Subcutaneous abdominal adipose tissue (tissue), 5 donors: ENCODE measurements at regions not wholly inside any gene's neighbourhood (a gene's known extent, or its start where the extent isn't known, plus 50 kb on each side); places are given as distances from the start of the nearest gene placed in this dataset.

ENCODE experiments used
- H3K27ac ChIP-seq: one replicate; pipeline ENCODE4 v1.7.0; 2013; ENCODE audit warnings: low read depth, mild to moderate bottlenecking, inconsistent platforms, low read length, moderate library complexity
- H3K27me3 ChIP-seq, 5 donors: one replicate each; pipeline ENCODE4 v1.7.0; 2013; ENCODE audit warnings: low read length in 5 of 5, inconsistent platforms in 1 of 5; ENCODE audit not compliant: control insufficient read depth in 5 of 5, insufficient read depth in 4 of 5
- H3K36me3 ChIP-seq, 5 donors: one replicate each; pipeline ENCODE4 v1.7.0; 2013; ENCODE audit warnings: low read length in 5 of 5; ENCODE audit not compliant: control insufficient read depth in 5 of 5, insufficient read depth in 5 of 5
- H3K4me1 ChIP-seq, 5 donors: one replicate each; pipeline ENCODE4 v1.7.0; 2013; ENCODE audit warnings: low read length in 5 of 5, mild to moderate bottlenecking in 3 of 5, moderate library complexity in 1 of 5; ENCODE audit not compliant: control insufficient read depth in 5 of 5, insufficient read depth in 5 of 5
- H3K4me3 ChIP-seq, 5 donors: one replicate each; pipeline ENCODE4 v1.7.0; 2013; ENCODE audit warnings: low read length in 5 of 5, low read depth in 1 of 5
- H3K9ac ChIP-seq, 5 donors: one replicate each; pipeline ENCODE4 v1.7.0; 2013; ENCODE audit warnings: low read length in 5 of 5, mild to moderate bottlenecking in 4 of 5, moderate library complexity in 3 of 5
- H3K9me3 ChIP-seq, 5 donors: one replicate each; pipeline ENCODE4 v1.7.0; 2013; ENCODE audit warnings: low read length in 5 of 5; ENCODE audit not compliant: control insufficient read depth in 5 of 5
- donor health status: healthy.
- donor health status: healthy.
- donor health status: healthy.
- donor health status: healthy.
- donor health status: healthy.

DNA sequence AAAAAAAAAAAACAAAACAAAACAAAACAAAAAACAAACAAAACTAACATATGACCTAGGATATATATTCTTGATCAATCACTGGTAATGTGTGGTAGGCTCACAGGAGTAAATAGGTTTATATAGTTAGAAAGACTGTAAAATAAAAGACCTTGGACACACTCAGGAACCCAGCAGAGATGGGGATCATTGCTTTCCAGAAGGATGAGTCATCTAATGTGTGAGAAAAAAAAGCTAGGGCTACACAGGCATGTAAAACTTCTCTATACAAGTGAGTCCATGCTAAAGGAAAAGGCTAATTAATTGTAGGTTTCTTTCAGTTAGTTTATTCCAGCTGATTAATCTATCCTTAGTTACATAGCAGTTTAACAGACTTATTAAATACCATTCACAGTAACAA, 710.3 kb upstream of the ARPP21 start:
- Histone ChIP-seq H3K4me3 (no peak overlapping the region), H3K9ac (no peak overlapping the region), H3K27me3 (no peaks in the 10 kb centered on the region), H3K4me1 (no peaks in the 10 kb centered on the region), H3K36me3 (no peaks in the 10 kb centered on the region), H3K9me3 (peaks cover 0 to 11% (median 5%) of the 10 kb centered on the region in 5 donors), H3K27ac (no peak overlapping the region)

DNA sequence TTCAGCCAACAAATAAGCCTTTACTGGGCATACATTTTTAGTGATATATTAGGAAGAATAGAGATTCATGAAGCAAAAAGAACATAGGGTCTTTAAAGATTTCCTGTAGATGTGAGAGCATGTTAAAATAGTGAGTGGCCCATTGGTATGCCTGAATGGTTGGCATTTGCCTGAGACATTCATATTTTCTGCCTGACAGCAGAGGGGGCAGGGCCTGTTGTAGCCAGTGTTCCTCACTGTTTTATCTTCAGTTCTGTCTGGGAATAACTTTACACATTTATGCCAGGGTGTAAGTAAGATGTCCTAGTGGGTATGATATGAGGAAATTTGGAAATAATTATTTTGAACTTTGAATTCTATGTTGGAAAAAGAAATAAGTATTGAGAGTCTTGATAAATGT, 704.7 kb upstream of the ARPP21 start:
- Histone ChIP-seq H3K27me3 (no peaks in the 10 kb centered on the region), H3K9ac (no peak overlapping the region), H3K9me3 (peaks cover 0 to 20% (median 7%) of the 10 kb centered on the region in 5 donors), H3K4me3 (no peak overlapping the region), H3K36me3 (no peaks in the 10 kb centered on the region), H3K27ac (no peak overlapping the region), H3K4me1 (no peaks in the 10 kb centered on the region)

DNA sequence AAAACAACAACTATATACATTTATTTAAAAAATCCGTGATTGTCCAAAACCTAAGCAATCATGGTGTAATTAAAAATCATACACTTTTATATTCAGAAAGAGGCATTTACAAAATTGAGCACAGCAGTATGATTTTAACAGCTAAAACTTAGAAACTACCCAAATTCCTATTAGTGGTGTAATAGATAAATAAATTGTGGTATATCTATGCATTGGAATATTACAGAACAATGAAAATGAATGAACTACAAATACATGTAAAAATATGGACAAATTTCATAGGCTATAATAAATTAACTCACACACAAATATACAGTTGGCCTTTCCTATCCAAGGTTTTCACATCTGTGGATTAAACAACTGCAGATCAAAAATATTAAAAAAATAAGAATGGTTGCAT, 700.5 kb upstream of the ARPP21 start:
- no peak overlapping the region for H3K4me3 ChIP-seq
- H3K9ac ChIP-seq: no peak overlapping the region
- H3K9me3 ChIP-seq: peaks cover 0 to 9% (median 0%) of the 10 kb centered on the region in 5 donors
- H3K4me1 ChIP-seq: no peaks in the 10 kb centered on the region
- H3K27me3 ChIP-seq: no peaks in the 10 kb centered on the region
- no peak overlapping the region for H3K27ac ChIP-seq
- no peaks in the 10 kb centered on the region for H3K36me3 ChIP-seq

DNA sequence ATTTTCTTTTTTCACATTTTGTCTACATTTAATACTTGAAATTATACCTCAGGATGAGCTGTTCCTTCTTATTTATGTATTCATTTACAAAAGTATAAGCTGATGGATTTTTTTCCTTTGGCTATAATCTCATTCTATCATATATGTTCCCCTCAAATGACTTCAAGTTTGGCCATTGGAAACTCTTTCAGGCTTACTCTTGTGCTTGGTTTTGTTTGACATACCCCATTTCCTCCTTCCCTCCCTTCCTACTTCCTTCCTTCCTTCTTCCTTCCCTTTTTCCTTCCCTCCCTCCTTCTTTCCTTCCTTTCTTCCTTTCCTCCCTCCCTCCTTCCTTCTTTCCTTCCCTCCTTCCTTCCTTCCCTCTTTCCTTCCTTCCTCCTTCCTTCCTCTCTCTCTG, 697.1 kb upstream of the ARPP21 start:
- Histone ChIP-seq H3K36me3 (no peaks in the 10 kb centered on the region), H3K4me3 (no peak overlapping the region), H3K27me3 (no peaks in the 10 kb centered on the region), H3K9ac (no peak overlapping the region), H3K27ac (no peak overlapping the region), H3K9me3 (peaks cover 0 to 9% (median 0%) of the 10 kb centered on the region in 5 donors), H3K4me1 (no peaks in the 10 kb centered on the region)

DNA sequence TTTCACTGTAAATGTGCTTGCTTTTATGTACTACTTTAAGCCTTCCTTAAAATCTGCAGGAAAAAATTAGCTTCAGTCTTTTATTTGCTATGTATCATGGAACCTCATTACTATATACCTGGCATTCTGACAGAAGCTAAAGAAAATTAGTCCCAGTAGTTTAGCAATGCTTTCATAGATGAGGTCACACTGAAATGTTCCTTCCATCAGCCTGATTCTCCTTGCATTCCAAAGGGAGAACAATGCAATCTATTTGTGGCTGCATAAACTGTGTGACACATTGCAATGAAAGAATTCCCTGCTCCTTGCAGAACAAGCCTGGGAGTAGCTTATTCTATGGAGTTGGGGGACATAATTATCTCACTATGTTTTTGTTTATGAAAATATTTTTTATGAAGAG, 691.5 kb upstream of the ARPP21 start:
- H3K36me3 ChIP-seq: no peaks in the 10 kb centered on the region
- H3K4me1 ChIP-seq: peaks cover 0 to 9% (median 6%) of the 10 kb centered on the region in 5 donors
- no peak overlapping the region for H3K4me3 ChIP-seq
- no peaks in the 10 kb centered on the region for H3K9me3 ChIP-seq
- no peaks in the 10 kb centered on the region for H3K27me3 ChIP-seq
- no peak overlapping the region for H3K27ac ChIP-seq
- no peak overlapping the region for H3K9ac ChIP-seq

DNA sequence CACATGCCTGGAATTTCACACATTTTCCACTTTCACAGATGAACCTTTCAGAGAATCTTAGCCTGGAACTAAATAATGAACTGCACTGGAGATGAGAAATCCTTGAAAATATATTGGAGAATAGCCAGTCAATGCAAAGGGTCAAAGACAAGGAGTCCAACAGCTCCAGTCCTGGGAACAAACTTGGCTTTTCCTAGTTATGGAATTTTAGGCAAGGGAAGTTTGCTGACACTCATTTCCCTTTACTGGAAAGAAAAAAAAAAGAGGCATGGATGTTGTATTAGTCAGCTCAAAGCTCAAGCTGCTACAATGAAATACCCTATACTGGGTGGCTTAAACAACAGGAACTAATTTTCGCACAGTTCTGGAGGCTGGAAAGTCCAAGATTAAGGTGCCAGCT, 690.8 kb upstream of the ARPP21 start:
- no peak overlapping the region for H3K4me3 ChIP-seq
- no peak overlapping the region for H3K27ac ChIP-seq
- H3K9ac ChIP-seq: no peak overlapping the region

DNA sequence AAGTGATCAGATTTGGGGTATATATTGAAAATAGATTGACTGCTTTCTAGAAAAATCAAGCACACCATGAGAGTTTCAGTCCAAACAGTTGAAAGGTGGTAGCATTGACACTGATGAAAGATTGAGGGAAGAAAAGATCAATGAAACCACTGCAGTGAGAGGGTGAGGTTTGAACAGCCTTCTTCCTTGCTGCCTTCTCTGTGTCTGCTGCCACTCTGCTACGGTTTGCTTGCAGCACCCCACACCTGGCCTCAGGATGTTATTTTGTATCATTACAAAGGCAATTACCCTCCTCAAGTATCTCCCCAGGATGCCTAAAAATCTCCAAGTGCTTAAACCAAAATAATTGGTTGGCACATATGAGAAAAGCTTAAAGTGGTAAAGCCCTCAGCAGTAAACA, 683.6 kb upstream of the ARPP21 start:
- no peak overlapping the region for H3K27ac ChIP-seq
- H3K36me3 ChIP-seq: no peaks in the 10 kb centered on the region
- no peak overlapping the region for H3K9ac ChIP-seq
- H3K4me1 ChIP-seq: no peaks in the 10 kb centered on the region
- H3K9me3 ChIP-seq: no peaks in the 10 kb centered on the region
- no peaks in the 10 kb centered on the region for H3K27me3 ChIP-seq
- H3K4me3 ChIP-seq: no peak overlapping the region

More for the DNA sequence above, 690.8 kb upstream of the ARPP21 start:
- Histone ChIP-seq H3K9me3 (no peaks in the 10 kb centered on the region), H3K36me3 (no peaks in the 10 kb centered on the region), H3K27me3 (no peaks in the 10 kb centered on the region), H3K4me1 (peaks cover 0 to 9% (median 6%) of the 10 kb centered on the region in 5 donors)

DNA sequence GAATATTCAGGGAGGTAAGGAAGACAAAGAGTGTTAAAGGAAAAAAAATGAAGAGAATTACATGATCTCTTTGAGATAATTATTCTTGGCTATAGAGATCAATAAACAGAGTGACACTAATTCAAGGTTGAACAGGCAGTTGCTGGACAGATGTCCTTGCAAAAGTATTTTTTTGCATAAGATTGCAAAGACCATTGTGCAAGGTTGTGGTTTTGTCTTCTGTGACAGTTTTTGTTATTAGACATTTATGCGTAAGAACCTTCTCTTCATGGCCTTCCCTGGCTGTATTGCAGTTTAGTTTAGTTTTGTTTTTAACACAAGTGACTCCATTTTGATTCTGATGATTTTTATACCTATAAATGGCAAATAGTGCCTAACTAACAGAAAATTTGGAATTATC, 682.8 kb upstream of the ARPP21 start:
- no peak overlapping the region for H3K4me3 ChIP-seq
- no peak overlapping the region for H3K9ac ChIP-seq
- no peaks in the 10 kb centered on the region for H3K27me3 ChIP-seq
- no peaks in the 10 kb centered on the region for H3K4me1 ChIP-seq
- H3K36me3 ChIP-seq: no peaks in the 10 kb centered on the region
- no peaks in the 10 kb centered on the region for H3K9me3 ChIP-seq
- no peak overlapping the region for H3K27ac ChIP-seq

DNA sequence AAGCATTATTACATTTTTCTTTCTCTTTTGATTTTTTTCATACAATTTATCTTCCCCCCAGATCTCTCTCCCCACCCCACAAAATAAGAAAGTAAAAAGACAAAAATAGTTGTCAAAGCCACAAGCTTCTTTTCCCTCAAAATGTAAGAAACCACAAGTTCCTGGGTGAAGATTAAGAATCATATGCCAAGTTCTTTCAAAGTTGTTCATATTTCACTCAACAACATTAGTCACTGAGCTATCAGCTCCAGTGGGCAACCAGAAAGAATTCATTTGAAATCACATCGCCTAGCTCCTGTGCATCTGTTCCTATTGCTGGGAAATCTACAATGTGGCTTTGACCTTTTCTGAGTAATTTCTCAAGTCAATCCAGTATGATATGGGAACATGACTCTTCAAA, 681.6 kb upstream of the ARPP21 start:
- H3K9ac ChIP-seq: no peak overlapping the region
- H3K4me1 ChIP-seq: no peaks in the 10 kb centered on the region
- no peak overlapping the region for H3K27ac ChIP-seq
- H3K36me3 ChIP-seq: no peaks in the 10 kb centered on the region
- no peaks in the 10 kb centered on the region for H3K27me3 ChIP-seq
- no peaks in the 10 kb centered on the region for H3K9me3 ChIP-seq
- no peak overlapping the region for H3K4me3 ChIP-seq

DNA sequence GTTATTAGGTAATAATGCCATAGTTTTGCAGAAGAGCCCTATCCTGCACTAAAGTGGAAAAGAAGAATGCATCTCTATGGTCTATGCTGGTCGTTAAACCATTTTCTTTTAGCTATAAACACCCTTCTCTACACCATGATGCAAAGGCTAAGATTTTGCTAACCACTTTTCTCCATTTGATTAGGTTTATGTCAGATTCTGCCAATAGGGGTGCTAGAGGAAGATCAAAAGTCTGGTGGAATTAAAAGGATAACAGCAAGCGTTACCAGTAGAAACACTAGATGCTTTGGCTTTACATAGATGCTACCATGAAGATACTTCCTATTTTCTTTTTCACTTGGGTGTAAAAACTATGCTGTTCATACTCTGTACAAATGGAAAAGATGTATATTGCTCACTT, 669.8 kb upstream of the ARPP21 start:
- no peak overlapping the region for H3K4me3 ChIP-seq
- H3K27me3 ChIP-seq: no peaks in the 10 kb centered on the region
- H3K36me3 ChIP-seq: no peaks in the 10 kb centered on the region
- H3K9me3 ChIP-seq: no peaks in the 10 kb centered on the region
- H3K9ac ChIP-seq: no peak overlapping the region
- H3K4me1 ChIP-seq: no peaks in the 10 kb centered on the region
- H3K27ac ChIP-seq: no peak overlapping the region

DNA sequence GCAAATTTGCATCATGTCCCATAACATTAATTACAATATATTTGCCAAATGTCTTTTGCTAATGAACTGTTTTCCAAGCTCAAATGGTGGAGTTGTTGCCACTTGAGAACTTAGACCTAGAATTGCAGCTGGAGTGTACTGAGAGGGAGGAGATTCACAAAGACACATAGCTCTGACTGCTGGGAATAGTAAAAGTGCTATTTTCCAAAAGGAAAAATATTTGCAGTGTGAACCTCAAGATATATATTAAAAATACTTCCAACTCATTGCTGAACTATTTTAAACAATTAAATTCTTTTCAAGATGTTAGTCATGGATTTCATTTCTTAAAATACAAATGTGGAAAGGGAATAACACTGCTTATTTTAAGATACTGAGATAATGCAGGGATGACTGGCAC, 666.8 kb upstream of the ARPP21 start:
- Histone ChIP-seq H3K4me1 (no peaks in the 10 kb centered on the region), H3K4me3 (no peak overlapping the region), H3K27me3 (no peaks in the 10 kb centered on the region), H3K27ac (no peak overlapping the region), H3K9ac (no peak overlapping the region), H3K36me3 (no peaks in the 10 kb centered on the region), H3K9me3 (peaks cover 0 to 3% (median 0%) of the 10 kb centered on the region in 5 donors)
